A673 (cell line): ENCODE measurements at regions not wholly inside any gene's neighbourhood (a gene's known extent, or its start where the extent isn't known, plus 50 kb on each side); places are given as distances from the start of the nearest gene placed in this dataset.

Experiments used
- EZH2 ChIP-seq: fragments of 200-600 bp; sonication (generic); IDR thresholded peaks from 2 replicates; pipeline ENCODE4 v1.6.1; 2017; ENCODE audit warnings: borderline replicate concordance, low read depth, mild to moderate bottlenecking, mixed read lengths, antibody characterized with exemption, low read length; ENCODE audit not compliant: poor library complexity, severe bottlenecking
- TF ChIP-seq, protein P1 (sequence below): fragments of 300-800, 200-600 bp; sonication (generic); conservative IDR thresholded peaks from 2 replicates; pipeline ENCODE4 v1.5.1; 2017; ENCODE audit warnings: low read depth, mild to moderate bottlenecking, antibody characterized with exemption, low read length, moderate library complexity, mixed read lengths

DNA sequence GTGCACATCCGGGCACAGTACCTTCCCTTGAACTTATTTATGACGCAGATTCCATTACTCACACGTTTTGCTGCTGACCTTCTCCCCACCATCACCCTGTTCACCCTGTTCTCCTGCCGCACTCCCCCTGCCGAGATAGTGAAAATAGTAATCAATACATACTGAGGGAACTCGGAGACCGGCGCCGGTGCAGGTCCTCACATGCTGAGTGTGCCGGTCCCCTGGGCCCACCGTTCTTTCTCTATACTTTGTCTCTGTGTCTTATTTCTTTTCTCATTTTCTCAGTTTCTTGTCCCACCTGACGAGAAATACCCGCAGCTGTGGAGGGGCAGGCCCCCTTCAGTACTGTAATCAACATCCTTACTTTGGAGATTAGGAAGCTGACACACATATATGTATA, 1337.1 kb upstream of the PABPC4L start:
- TF ChIP-seq, protein P1, sequence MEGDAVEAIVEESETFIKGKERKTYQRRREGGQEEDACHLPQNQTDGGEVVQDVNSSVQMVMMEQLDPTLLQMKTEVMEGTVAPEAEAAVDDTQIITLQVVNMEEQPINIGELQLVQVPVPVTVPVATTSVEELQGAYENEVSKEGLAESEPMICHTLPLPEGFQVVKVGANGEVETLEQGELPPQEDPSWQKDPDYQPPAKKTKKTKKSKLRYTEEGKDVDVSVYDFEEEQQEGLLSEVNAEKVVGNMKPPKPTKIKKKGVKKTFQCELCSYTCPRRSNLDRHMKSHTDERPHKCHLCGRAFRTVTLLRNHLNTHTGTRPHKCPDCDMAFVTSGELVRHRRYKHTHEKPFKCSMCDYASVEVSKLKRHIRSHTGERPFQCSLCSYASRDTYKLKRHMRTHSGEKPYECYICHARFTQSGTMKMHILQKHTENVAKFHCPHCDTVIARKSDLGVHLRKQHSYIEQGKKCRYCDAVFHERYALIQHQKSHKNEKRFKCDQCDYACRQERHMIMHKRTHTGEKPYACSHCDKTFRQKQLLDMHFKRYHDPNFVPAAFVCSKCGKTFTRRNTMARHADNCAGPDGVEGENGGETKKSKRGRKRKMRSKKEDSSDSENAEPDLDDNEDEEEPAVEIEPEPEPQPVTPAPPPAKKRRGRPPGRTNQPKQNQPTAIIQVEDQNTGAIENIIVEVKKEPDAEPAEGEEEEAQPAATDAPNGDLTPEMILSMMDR, result no peak
- TF ChIP-seq EZH2, result no peak
